K562 (cell line): ENCODE measurements at regions not wholly inside any gene's neighbourhood (a gene's known extent, or its start where the extent isn't known, plus 50 kb on each side); places are given as distances from the start of the nearest gene placed in this dataset.
A peak's percentile ranks its signal among the peaks of the same experiment; 100 is the strongest.

Source experiments
- ATAC-seq: fragments of 200-7000 bp; cut with Tn5 transposase; 3 replicates; pipeline ENCODE4 v1.9.1; 2020; ENCODE audit warnings: moderate library complexity
- BruUV-seq: library from RNA; stranded (reverse); fragments of 400-500 nt; replicated peaks from 2 replicates; lab custom pipeline; 2021; lab: Mats Ljungman, UMichigan
- CTCF ChIA-PET: fragments of 300-600 bp; formaldehyde crosslinking; extraction: SDS; loops from one replicate; lab custom pipeline; 2021; ENCODE audit warnings: low intra/inter-chr PET ratio; lab: Yijun Ruan, JAX
- POLR2A ChIA-PET: fragments of 300-600, 350-650 bp; sonication (Branson Sonifier 250); formaldehyde crosslinking; extraction: SDS; loops from one replicate; lab custom pipeline; 2021; ENCODE audit warnings: antibody characterized with exemption, inconsistent platforms; lab: Yijun Ruan, JAX
- DNase-seq, 4 experiments: peaks; one replicate each; pipeline versions ENCODE4 v3.0.0 to v3.0.0-alpha.2; 2011 to 2018; ENCODE audit warnings: low spot score in 3 of 4, mixed read lengths in 3 of 4; ENCODE audit errors: extremely low read depth in 1 of 4
- FAIRE-seq: peaks from 2 replicates; lab custom pipeline; 2011; peaks lifted over from hg19 to GRCh38; lab: Jason Lieb, UNC
- H2AFZ ChIP-seq: 2 replicates; pipeline ENCODE4 v1.6.0; 2011; ENCODE audit warnings: low read depth, low read length, control low read depth, inconsistent platforms
- H3K27ac ChIP-seq: fragments of 200-600 bp; 3 replicates; pipeline ENCODE4 v1.8.0; 2011; ENCODE audit warnings: low read depth, mild to moderate bottlenecking, control low read depth, inconsistent platforms, low read length, moderate library complexity, mixed read lengths; ENCODE audit errors: extremely low read depth
- H3K27me3 ChIP-seq, 2 experiments: fragments of 300-600 bp in 1 of 2; 2 replicates in 1 of 2; 3 replicates in 1 of 2; pipeline versions ENCODE4 v1.6.0 to v1.8.0; 2011; ENCODE audit warnings: inconsistent platforms in 2 of 2, low read length in 2 of 2, mild to moderate bottlenecking in 1 of 2, mixed read lengths in 1 of 2, moderate library complexity in 1 of 2; ENCODE audit not compliant: control insufficient read depth in 2 of 2, insufficient read depth in 2 of 2
- H3K36me3 ChIP-seq: fragments of 300-600 bp; 3 replicates; pipeline ENCODE4 v1.8.0; 2011; ENCODE audit warnings: mild to moderate bottlenecking, low read length, inconsistent platforms; ENCODE audit not compliant: control insufficient read depth, insufficient read depth
- H3K4me1 ChIP-seq, 2 experiments: fragments of 200-600 bp in 1 of 2; replicated peaks in 1 of 2; 2 replicates in 1 of 2; 3 replicates in 1 of 2; pipeline versions ENCODE4 v1.5.1 to v1.8.0; 2011; ENCODE audit warnings: inconsistent platforms in 2 of 2, low read length in 2 of 2, mild to moderate bottlenecking in 1 of 2, mixed read lengths in 1 of 2, moderate library complexity in 1 of 2; ENCODE audit not compliant: control insufficient read depth in 2 of 2, insufficient read depth in 2 of 2
- H3K4me2 ChIP-seq: 2 replicates; pipeline ENCODE4 v1.6.1; 2011; ENCODE audit warnings: low read length, control low read depth, inconsistent platforms, mixed read lengths; ENCODE audit not compliant: insufficient read depth
- H3K4me3 ChIP-seq: fragments of 200-600 bp; sonication (generic), shearing (Covaris generic); 2 replicates; pipeline ENCODE4 v1.5.1; 2016; ENCODE audit warnings: control low read depth, inconsistent platforms
- H3K79me2 ChIP-seq: fragments of 200-600 bp; 3 replicates; pipeline ENCODE4 v1.8.0; 2011; ENCODE audit warnings: low read length, inconsistent platforms; ENCODE audit not compliant: control insufficient read depth, insufficient read depth
- H3K9ac ChIP-seq, 2 experiments: 2 replicates each; pipeline versions ENCODE4 v1.6.0 to v1.6.1; 2011; ENCODE audit warnings: low read depth in 2 of 2, low read length in 2 of 2, control low read depth in 1 of 2, inconsistent platforms in 1 of 2, mild to moderate bottlenecking in 1 of 2, mixed read lengths in 1 of 2; ENCODE audit not compliant: insufficient read depth in 1 of 2
- H3K9me1 ChIP-seq: one replicate; pipeline ENCODE4 v1.6.0; 2011; ENCODE audit warnings: inconsistent platforms, mild to moderate bottlenecking, low read length, moderate library complexity; ENCODE audit not compliant: control insufficient read depth, insufficient read depth
- H3K9me3 ChIP-seq: replicated peaks from 2 replicates; pipeline ENCODE4 v1.5.1; 2011; ENCODE audit warnings: low read depth, low read length, inconsistent platforms; ENCODE audit not compliant: control insufficient read depth, insufficient read depth
- H4K20me1 ChIP-seq: replicated peaks from 2 replicates; pipeline ENCODE4 v1.6.1; 2011; ENCODE audit warnings: low read length, inconsistent platforms, mixed read lengths; ENCODE audit not compliant: control insufficient read depth, insufficient read depth
- C11orf30 ChIP-seq: fragments of 450-650 bp; IDR thresholded peaks from 2 replicates; pipeline ENCODE4 v1.6.1; 2016; ENCODE audit warnings: low read depth, mild to moderate bottlenecking
- GABPB2 ChIP-seq: fragments of 250-450 bp; sonication (Bioruptor Pico); conservative IDR thresholded peaks from 2 replicates; pipeline ENCODE4 v1.5.1; 2021; ENCODE audit warnings: mild to moderate bottlenecking
- MAFF ChIP-seq: IDR thresholded peaks from 2 replicates; pipeline ENCODE4 v1.6.1; 2012; ENCODE audit warnings: low read length, improper control_type of control experiment
- MAFK ChIP-seq: IDR thresholded peaks from 2 replicates; pipeline ENCODE4 v1.6.1; 2011; ENCODE audit warnings: low read length, improper control_type of control experiment
- ZNF316 ChIP-seq: fragments of 450-650 bp; IDR thresholded peaks from 2 replicates; pipeline ENCODE4 v1.6.1; 2016
- whole genome bisulfite sequencing: fragments of 100-300 bp; shearing (Covaris generic); methylation state at CpG from one replicate; pipeline ENCODE4 v1.1.6; 2016; ENCODE audit warnings: low coverage, mixed read lengths; ENCODE audit not compliant: insufficient coverage; ENCODE audit errors: missing lambda C conversion rate; 5-methylcytosine and 5-hydroxymethylcytosine counted together
- in situ Hi-C: fragments of 300-500 bp; cut with MboI; formaldehyde crosslinking; loops from 4 replicates; pipeline ENCODE4 v1.15.0; 2018; ENCODE audit warnings: inconsistent platforms, mixed read lengths
- intact Hi-C: fragments of 100-400 bp; cut with micrococcal nuclease; formaldehyde crosslinking; loops from 2 replicates; pipeline ENCODE4 v1.14.2; 2022

- peak; percentile 86 for TF ChIP-seq ZNF316
- peak; percentile 51; the same call in 1 of the 2 replicates for TF ChIP-seq MAFK
- TF ChIP-seq C11orf30, result peak; percentile 41; the same call in 1 of the 2 replicates
- peak; percentile 58 for TF ChIP-seq MAFF
Measured at GRCh38 chr2:51790854-51791253, 758.9 kb upstream of the NRXN1 start (continued).

- no TSS peak for BruUV-seq
- Histone ChIP-seq H2AFZ (no peak overlapping the region), H3K79me2 (no peaks in the 10 kb centered on the region), H3K4me1 (no peaks in the 10 kb centered on the region), H4K20me1 (no peaks in the 10 kb centered on the region), H3K4me3 (no peak overlapping the region), H3K9me3 (no peaks in the 10 kb centered on the region), H3K9me1 (no peaks in the 10 kb centered on the region), H3K36me3 (no peaks in the 10 kb centered on the region), H3K27me3 (no peaks in the 10 kb centered on the region), H3K27ac (no peak overlapping the region), H3K9ac (no peak overlapping the region), H3K4me2 (no peak overlapping the region)
- in situ Hi-C loops (no loop called here), intact Hi-C loops (no loop called here)
- CTCF ChIA-PET, result no interaction called here
- ATAC-seq (no peak), DNase-seq (no peak), FAIRE-seq (no peak)
- no peak for TF ChIP-seq GABPB2 (CRISPR knock-in tag)
- POLR2A ChIA-PET, result no interaction called here
- 0% methylated on average over 2 of the region's 2 CpGs for WGBS
Measured at GRCh38 chr2:51789918-51790317, 758.0 kb upstream of the NRXN1 start.
